Prostate gland (tissue), 2 donors: ENCODE measurements at regions not wholly inside any gene's neighbourhood (a gene's known extent, or its start where the extent isn't known, plus 50 kb on each side); places are given as distances from the start of the nearest gene placed in this dataset.

Experiments used
- CTCF ChIP-seq, 4 experiments: fragments of 200-600 bp in 2 of 4; fragments of 450-650 bp in 2 of 4; sonication (generic) in 2 of 4; IDR thresholded peaks; 1 replicate in 3 of 4; 2 replicates in 1 of 4; pipeline ENCODE4 v1.5.1; 2016 to 2019; ENCODE audit warnings: antibody characterized with exemption in 4 of 4, mild to moderate bottlenecking in 2 of 4, moderate library complexity in 2 of 4
- POLR2A ChIP-seq: fragments of 450-650 bp; IDR thresholded peaks from one replicate; pipeline ENCODE4 v1.6.1; 2016; ENCODE audit warnings: antibody characterized with exemption, mild to moderate bottlenecking
- POLR2AphosphoS5 ChIP-seq: sonication (generic); formaldehyde crosslinking; IDR thresholded peaks from one replicate; pipeline ENCODE4 v1.6.1; 2017; ENCODE audit warnings: antibody characterized with exemption

- no peak for TF ChIP-seq CTCF (IDR thresholded peaks at IDR 0.05)
- TF ChIP-seq POLR2A, result no peak
- TF ChIP-seq POLR2AphosphoS5, result no peak
These were observed 199.5 kb upstream of the DIPK2B start for GRCh38 chrX:45400027-45400779.
